ENCODE measurements at regions not wholly inside any gene's neighbourhood (a gene's known extent, or its start where the extent isn't known, plus 50 kb on each side); places are given as distances from the start of the nearest gene placed in this dataset.
"Not testable (repeated sequence)": the region's sequence is repeated elsewhere in the genome, so short reads cannot be mapped to it uniquely, and the experiment has no call there.

- no peak overlapping the region for H3K4me3 ChIP-seq (ENCODE audit: low read depth, low read length)
- TF ChIP-seq, protein P1, sequence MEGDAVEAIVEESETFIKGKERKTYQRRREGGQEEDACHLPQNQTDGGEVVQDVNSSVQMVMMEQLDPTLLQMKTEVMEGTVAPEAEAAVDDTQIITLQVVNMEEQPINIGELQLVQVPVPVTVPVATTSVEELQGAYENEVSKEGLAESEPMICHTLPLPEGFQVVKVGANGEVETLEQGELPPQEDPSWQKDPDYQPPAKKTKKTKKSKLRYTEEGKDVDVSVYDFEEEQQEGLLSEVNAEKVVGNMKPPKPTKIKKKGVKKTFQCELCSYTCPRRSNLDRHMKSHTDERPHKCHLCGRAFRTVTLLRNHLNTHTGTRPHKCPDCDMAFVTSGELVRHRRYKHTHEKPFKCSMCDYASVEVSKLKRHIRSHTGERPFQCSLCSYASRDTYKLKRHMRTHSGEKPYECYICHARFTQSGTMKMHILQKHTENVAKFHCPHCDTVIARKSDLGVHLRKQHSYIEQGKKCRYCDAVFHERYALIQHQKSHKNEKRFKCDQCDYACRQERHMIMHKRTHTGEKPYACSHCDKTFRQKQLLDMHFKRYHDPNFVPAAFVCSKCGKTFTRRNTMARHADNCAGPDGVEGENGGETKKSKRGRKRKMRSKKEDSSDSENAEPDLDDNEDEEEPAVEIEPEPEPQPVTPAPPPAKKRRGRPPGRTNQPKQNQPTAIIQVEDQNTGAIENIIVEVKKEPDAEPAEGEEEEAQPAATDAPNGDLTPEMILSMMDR (IDR thresholded peaks at IDR 0.05; ENCODE audit: borderline replicate concordance, insufficient read depth, low read depth, low read length) = no peak
Measured at GRCh38 chr11:95413021-95413420, 182.0 kb upstream of the SESN3 start.

DNA sequence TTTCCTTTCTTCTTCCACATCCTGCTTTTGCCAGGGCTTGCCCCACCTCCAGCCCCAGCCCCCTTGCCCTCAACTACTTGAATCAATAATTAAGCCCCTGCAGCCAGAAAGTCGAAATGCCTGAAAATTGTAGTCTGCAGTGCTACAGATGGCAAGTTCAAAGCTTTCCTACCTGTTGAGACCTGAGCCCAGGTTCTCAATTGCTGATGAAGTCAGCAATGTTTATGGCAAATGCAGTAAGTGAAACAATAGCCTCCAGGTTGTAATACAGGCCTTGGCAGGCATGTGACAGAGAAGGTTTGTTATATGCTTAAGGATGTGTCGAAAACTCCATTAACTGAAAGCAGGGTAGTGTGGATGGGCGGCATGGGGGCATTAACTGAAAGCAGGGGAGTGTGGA lies 181.1 kb upstream of the SESN3 start:
- TF ChIP-seq, protein P1 (IDR thresholded peaks at IDR 0.05; ENCODE audit: borderline replicate concordance, insufficient read depth, low read depth, low read length) = no peak
- no peak overlapping the region for H3K4me3 ChIP-seq (ENCODE audit: low read depth, low read length)

DNA sequence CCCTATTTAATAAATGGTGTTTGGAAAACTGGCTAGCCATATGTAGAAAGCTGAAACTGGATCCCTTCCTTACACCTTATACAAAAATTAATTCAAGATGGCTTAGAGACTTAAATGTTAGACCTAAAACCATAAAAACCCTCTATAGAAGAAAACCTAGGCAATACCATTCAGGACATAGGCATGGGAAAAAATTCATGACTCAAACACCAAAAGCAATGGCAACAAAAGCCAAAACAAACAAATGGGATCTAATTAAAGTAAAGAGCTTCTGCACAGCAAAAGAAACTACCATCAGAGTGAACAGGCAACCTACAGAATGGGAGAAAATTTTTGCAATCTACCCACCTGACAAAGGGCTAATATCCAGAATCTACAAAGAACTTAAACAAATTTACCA lies 179.7 kb upstream of the SESN3 start:
- H3K4me3 ChIP-seq (ENCODE audit: low read depth, low read length) = not testable (repeated sequence)

DNA sequence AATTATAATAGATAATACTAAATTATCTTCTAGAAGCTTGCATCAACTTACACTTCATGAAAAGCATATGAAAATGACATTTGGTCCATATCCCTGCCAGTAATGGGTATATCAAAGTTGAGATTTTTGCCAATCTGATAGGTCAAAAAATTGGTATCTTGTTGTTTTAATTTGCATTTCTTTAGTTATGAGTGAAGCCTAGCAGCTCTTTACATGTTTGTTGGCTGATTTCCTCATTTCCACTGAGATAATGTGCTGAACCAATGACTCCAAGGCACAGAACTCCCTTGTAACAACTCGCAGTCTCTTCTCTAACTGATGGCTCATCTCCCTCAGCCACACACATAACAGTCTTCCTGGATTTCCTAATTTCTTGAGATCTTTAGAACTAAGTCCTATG lies 175.3 kb upstream of the SESN3 start:
- TF ChIP-seq, protein P1 (IDR thresholded peaks at IDR 0.05; ENCODE audit: borderline replicate concordance, insufficient read depth, low read depth, low read length) = no peak

DNA sequence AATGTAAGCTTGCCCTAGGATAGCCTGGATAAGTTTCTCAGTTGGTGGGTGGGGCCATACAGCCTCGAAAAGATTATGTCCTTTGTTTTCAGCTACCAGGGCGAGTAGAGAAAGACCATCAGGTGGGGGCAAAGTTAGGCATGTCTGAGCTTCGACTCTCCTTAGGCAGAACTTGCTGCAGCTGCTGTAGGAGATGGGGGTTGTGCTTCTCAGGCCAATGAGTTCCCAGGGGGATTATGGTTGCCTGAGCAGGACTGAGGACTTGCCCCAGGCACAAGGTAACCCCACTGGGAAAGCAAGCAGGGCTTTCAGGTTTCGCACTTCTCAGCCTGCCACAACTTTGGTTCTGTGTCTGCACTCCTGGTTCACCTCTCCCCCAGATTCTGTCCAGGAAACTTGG lies 173.4 kb upstream of the SESN3 start:
- no peak overlapping the region for H3K4me3 ChIP-seq (ENCODE audit: low read depth, low read length)
- TF ChIP-seq, protein P1 (IDR thresholded peaks at IDR 0.05; ENCODE audit: borderline replicate concordance, insufficient read depth, low read depth, low read length) = no peak

More for the DNA sequence above, 175.3 kb upstream of the SESN3 start:
- H3K4me3 ChIP-seq (ENCODE audit: low read depth, low read length) = no peak overlapping the region

GRCh38 chr11:95398437-95399112 lies 167.6 kb upstream of the SESN3 start:
- TF ChIP-seq, protein P1 (IDR thresholded peaks at IDR 0.05; ENCODE audit: borderline replicate concordance, insufficient read depth, low read depth, low read length) = no peak

DNA sequence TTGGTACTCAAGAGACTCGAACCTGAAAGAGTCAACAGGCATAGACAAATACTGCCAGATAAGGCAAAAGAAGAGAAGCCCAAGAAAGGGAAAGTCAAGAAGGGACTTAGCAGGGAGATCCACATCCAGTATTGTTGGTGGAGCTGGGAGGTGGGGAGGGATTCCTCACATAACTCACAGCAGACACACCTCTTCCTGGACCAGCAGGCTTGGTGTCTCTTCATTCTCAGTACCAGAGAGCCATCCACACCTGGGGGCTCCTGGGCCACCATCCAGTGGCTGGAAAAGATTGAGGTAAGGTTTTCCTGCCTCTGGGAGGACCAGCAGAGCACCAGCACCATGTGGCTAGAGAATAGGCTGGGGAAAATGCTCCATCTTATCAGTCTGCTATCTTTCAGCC lies 161.6 kb upstream of the SESN3 start:
- H3K4me3 ChIP-seq (ENCODE audit: low read depth, low read length) = no peak overlapping the region
- TF ChIP-seq, protein P1 (IDR thresholded peaks at IDR 0.05; ENCODE audit: borderline replicate concordance, insufficient read depth, low read depth, low read length) = no peak

More at GRCh38 chr11:95398437-95399112, 167.6 kb upstream of the SESN3 start:
- H3K4me3 ChIP-seq (ENCODE audit: low read depth, low read length) = no peak overlapping the region

Measured in GM12875 (cell line).